Ishikawa (cell line): ENCODE measurements at regions not wholly inside any gene's neighbourhood (a gene's known extent, or its start where the extent isn't known, plus 50 kb on each side); places are given as distances from the start of the nearest gene placed in this dataset.

Experiments used
- CEBPB ChIP-seq: IDR thresholded peaks from 2 replicates; pipeline ENCODE4 v1.6.1; 2012
- CREB1 ChIP-seq: IDR thresholded peaks from 2 replicates; pipeline ENCODE4 v1.6.1; 2012; ENCODE audit warnings: low read depth
- EGR1 ChIP-seq: IDR thresholded peaks from 2 replicates; pipeline ENCODE4 v1.6.1; 2012
- EP300 ChIP-seq: IDR thresholded peaks from 2 replicates; pipeline ENCODE4 v1.6.1; 2012; ENCODE audit warnings: borderline replicate concordance
- FOXM1 ChIP-seq: IDR thresholded peaks from 2 replicates; pipeline ENCODE4 v1.6.1; 2012; ENCODE audit warnings: low read depth, borderline replicate concordance
- NFIC ChIP-seq: IDR thresholded peaks from 2 replicates; pipeline ENCODE4 v1.6.1; 2012
- RAD21 ChIP-seq: IDR thresholded peaks from 2 replicates; pipeline ENCODE4 v1.6.1; 2012; ENCODE audit warnings: low read depth
- TAF1 ChIP-seq: IDR thresholded peaks from 2 replicates; pipeline ENCODE4 v1.6.1; 2012; ENCODE audit warnings: low read depth, mild to moderate bottlenecking
- TCF12 ChIP-seq: IDR thresholded peaks from 2 replicates; pipeline ENCODE4 v1.6.1; 2012; ENCODE audit warnings: low read depth
- TEAD4 ChIP-seq: IDR thresholded peaks from 2 replicates; pipeline ENCODE4 v1.6.1; 2012
- YY1 ChIP-seq: IDR thresholded peaks from 2 replicates; pipeline ENCODE4 v1.6.1; 2012; ENCODE audit warnings: low read depth
- ZBTB7A ChIP-seq: IDR thresholded peaks from 2 replicates; pipeline ENCODE4 v1.6.1; 2012; ENCODE audit warnings: low read depth
- TF ChIP-seq, protein P1 (sequence below): IDR thresholded peaks from 2 replicates; pipeline ENCODE4 v1.6.1; 2012
- TF ChIP-seq, protein P2 (sequence below): IDR thresholded peaks from 2 replicates; pipeline ENCODE4 v1.6.1; 2012; ENCODE audit warnings: low read depth, mild to moderate bottlenecking
- TF ChIP-seq, protein P3 (sequence below): IDR thresholded peaks from 2 replicates; pipeline ENCODE4 v1.6.1; 2012

DNA sequence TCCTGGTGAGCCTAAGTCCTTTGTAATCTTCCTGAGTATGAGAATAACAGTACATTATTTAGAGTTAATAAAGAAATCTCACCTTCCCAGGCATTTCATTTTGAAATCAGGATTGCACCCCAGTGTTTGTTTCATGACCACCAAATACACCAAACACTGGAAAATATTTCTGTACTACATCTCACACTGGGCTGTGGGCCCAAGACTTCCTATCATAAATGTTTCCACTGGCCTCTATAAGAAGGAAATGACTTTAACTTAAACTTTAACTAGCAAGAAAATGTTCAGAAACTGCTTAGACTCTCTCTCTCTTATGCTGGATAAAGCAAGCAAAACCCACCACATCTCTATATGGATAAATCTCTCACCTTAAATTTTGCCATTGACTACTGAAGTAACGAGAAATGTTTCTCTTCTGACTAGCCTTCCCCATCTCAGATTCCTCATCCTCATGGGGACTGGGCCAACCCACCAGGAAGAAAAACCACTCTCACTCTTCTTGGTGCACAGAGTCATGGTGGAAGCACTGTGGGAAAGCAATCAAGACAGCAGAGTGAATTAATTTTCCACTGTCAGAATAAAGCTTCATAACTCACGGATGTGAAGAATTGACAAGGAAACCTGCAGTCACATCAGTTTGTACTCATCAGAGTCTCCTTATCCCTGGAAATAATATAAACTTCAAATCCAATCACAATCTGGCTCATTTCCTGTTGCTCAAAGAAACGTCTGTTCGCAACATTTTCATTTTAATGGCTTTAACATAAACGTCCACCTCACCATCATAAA is 859.6 kb downstream of the EPHA3 start:
- TF ChIP-seq, protein P1, sequence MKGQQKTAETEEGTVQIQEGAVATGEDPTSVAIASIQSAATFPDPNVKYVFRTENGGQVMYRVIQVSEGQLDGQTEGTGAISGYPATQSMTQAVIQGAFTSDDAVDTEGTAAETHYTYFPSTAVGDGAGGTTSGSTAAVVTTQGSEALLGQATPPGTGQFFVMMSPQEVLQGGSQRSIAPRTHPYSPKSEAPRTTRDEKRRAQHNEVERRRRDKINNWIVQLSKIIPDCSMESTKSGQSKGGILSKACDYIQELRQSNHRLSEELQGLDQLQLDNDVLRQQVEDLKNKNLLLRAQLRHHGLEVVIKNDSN = no peak
- TF ChIP-seq EGR1 (no peak), NFIC (no peak), EP300 (no peak), RAD21 (no peak), CEBPB (no peak), TEAD4 (no peak), TAF1 (no peak), CREB1 (no peak), ZBTB7A (no peak), TCF12 (no peak), YY1 (no peak), FOXM1 (no peak)
- TF ChIP-seq, protein P2, sequence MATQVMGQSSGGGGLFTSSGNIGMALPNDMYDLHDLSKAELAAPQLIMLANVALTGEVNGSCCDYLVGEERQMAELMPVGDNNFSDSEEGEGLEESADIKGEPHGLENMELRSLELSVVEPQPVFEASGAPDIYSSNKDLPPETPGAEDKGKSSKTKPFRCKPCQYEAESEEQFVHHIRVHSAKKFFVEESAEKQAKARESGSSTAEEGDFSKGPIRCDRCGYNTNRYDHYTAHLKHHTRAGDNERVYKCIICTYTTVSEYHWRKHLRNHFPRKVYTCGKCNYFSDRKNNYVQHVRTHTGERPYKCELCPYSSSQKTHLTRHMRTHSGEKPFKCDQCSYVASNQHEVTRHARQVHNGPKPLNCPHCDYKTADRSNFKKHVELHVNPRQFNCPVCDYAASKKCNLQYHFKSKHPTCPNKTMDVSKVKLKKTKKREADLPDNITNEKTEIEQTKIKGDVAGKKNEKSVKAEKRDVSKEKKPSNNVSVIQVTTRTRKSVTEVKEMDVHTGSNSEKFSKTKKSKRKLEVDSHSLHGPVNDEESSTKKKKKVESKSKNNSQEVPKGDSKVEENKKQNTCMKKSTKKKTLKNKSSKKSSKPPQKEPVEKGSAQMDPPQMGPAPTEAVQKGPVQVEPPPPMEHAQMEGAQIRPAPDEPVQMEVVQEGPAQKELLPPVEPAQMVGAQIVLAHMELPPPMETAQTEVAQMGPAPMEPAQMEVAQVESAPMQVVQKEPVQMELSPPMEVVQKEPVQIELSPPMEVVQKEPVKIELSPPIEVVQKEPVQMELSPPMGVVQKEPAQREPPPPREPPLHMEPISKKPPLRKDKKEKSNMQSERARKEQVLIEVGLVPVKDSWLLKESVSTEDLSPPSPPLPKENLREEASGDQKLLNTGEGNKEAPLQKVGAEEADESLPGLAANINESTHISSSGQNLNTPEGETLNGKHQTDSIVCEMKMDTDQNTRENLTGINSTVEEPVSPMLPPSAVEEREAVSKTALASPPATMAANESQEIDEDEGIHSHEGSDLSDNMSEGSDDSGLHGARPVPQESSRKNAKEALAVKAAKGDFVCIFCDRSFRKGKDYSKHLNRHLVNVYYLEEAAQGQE = no peak
- TF ChIP-seq, protein P3, sequence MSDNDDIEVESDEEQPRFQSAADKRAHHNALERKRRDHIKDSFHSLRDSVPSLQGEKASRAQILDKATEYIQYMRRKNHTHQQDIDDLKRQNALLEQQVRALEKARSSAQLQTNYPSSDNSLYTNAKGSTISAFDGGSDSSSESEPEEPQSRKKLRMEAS = no peak

DNA sequence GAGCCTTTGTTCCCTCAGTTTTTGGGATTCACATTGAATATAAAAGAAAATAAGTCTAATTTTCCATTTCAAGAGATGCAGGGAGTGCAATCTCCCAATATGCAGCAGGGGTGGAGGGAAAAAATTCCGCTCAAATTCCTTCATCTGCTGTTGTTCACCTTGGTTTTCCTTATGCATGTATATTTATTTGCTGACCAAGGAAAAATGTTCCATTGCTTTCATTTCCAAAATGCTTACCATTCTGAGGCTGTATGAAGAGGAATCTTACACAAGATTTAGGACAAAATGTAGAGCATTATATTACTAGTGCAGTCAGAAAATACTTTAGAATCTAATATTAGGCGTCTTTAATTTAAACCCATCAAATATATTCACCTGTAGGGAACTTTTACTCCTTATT is 863.9 kb downstream of the EPHA3 start:
- TF ChIP-seq NFIC (no peak), RAD21 (no peak), TAF1 (no peak), YY1 (no peak), EGR1 (no peak), CEBPB (no peak), CREB1 (no peak), EP300 (no peak), ZBTB7A (no peak), FOXM1 (no peak), TEAD4 (no peak), TCF12 (no peak)
- TF ChIP-seq, protein P3 = no peak
- TF ChIP-seq, protein P1 = no peak
- TF ChIP-seq, protein P2 = no peak

DNA sequence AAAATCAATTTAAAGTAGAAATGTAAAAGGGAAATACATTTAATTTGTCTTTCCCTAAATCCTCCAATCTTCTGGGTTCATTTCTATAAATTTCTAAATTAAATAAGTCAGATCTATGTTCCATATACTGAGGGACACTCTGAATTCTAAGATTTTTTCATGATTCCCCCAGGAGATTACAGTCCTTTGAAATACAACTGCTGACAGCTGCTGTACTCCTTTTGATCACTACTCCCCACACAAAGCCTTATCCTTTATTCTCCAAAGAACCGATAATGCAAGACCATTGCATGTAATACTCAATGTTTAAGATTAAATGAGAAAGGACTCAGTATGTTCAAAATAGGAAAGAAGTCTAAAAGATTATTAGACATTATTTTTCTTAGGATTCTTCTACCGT is 865.7 kb downstream of the EPHA3 start:
- TF ChIP-seq FOXM1 (no peak), TCF12 (no peak), CREB1 (no peak), EP300 (no peak), YY1 (no peak), TAF1 (no peak), EGR1 (no peak)

DNA sequence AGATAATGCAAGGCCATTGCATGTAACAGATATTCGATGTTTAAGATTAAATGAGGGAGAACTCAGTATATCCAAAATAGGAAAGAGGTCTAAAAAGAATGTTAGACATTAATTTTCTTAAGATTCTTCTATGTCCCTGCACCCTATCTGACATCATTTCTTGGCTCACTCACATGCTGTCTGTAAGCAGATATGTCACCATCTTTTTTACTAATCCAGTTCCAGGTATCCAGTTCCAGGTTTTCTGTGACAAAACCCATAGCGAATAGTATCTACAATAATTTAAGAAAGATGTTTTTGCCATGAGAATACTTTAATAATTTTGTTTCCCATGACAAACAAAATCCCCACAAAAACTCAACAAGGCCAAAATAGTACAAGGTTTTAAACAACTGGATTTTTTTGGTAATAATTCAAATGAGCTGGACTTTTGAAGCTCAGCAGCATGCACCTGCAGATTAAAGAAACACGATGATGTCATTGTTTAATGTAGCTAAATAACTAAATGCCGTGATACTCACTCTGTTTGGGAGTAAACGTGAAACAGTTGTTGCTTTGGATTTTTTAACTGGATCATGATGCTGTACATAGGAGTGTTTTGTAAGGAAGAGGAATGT is 867.6 kb downstream of the EPHA3 start:
- no peak for TF ChIP-seq TCF12
- TF ChIP-seq CEBPB = no peak
- TF ChIP-seq, protein P2 = no peak
- no peak for TF ChIP-seq ZBTB7A
- no peak for TF ChIP-seq YY1
- TF ChIP-seq EP300 = no peak
